WTC11 (cell line): ENCODE measurements at regions not wholly inside any gene's neighbourhood (a gene's known extent, or its start where the extent isn't known, plus 50 kb on each side); places are given as distances from the start of the nearest gene placed in this dataset.
A peak's percentile ranks its signal among the peaks of the same experiment; 100 is the strongest.

Source experiments
- ATAC-seq: fragments of 200-7000 bp; cut with Tn5 transposase; 2 replicates; pipeline ENCODE4 v1.10.0; 2021; ENCODE audit warnings: mild to moderate bottlenecking, moderate library complexity
- CTCF ChIA-PET: fragments of 300-600 bp; sonication (Branson Sonifier 250); formaldehyde crosslinking; loops from one replicate; lab custom pipeline; 2021; ENCODE audit warnings: antibody characterized with exemption; lab: Charles Lee
- POLR2A ChIA-PET: fragments of 350-600 bp; sonication (Branson Sonifier 250); formaldehyde crosslinking; loops from one replicate; lab custom pipeline; 2021; ENCODE audit warnings: antibody characterized with exemption; lab: Charles Lee
- DNase-seq: peaks from one replicate; pipeline ENCODE4 v3.0.0; 2021; ENCODE audit warnings: low spot score
- H3K27ac Mint-ChIP-seq: 2 replicates; pipeline ENCODE4 v1.8.0; 2021; ENCODE audit warnings: mixed read lengths
- H3K27me3 Mint-ChIP-seq: 2 replicates; pipeline ENCODE4 v1.8.0; 2021; ENCODE audit warnings: low read depth, mild to moderate bottlenecking, moderate library complexity, mixed read lengths
- H3K36me3 Mint-ChIP-seq: 2 replicates; pipeline ENCODE4 v1.8.0; 2021; ENCODE audit warnings: mixed read lengths
- H3K4me1 Mint-ChIP-seq: 2 replicates; pipeline ENCODE4 v1.8.0; 2022; ENCODE audit warnings: mixed read lengths
- H3K4me3 Mint-ChIP-seq: 2 replicates; pipeline ENCODE4 v1.8.0; 2021; ENCODE audit warnings: mild to moderate bottlenecking, moderate library complexity, mixed read lengths
- H3K9me3 Mint-ChIP-seq: 2 replicates; pipeline ENCODE4 v1.8.0; 2021; ENCODE audit warnings: mixed read lengths
- MXD4 ChIP-seq: fragments of 250-450 bp; sonication (Bioruptor Pico); IDR thresholded peaks from 2 replicates; pipeline ENCODE4 v1.8.0; 2021; ENCODE audit warnings: mild to moderate bottlenecking, moderate library complexity, borderline replicate concordance
- MYBL2 ChIP-seq: sonication (generic); formaldehyde crosslinking; IDR thresholded peaks from 2 replicates; pipeline ENCODE4 v1.8.1; 2023; ENCODE audit warnings: mild to moderate bottlenecking, moderate library complexity, missing genetic modification reagents
- NFE2L1 ChIP-seq: sonication (generic); formaldehyde crosslinking; IDR thresholded peaks from 2 replicates; pipeline ENCODE4 v1.8.1; 2023; ENCODE audit warnings: missing genetic modification reagents
- NR1H2 ChIP-seq: sonication (generic); formaldehyde crosslinking; IDR thresholded peaks from 2 replicates; pipeline ENCODE4 v1.9.0; 2021; ENCODE audit warnings: mild to moderate bottlenecking, moderate library complexity, missing genetic modification reagents
- TCF7 ChIP-seq: sonication (generic); formaldehyde crosslinking; IDR thresholded peaks from 2 replicates; pipeline ENCODE4 v1.8.0; 2022; ENCODE audit warnings: mild to moderate bottlenecking, low read depth, missing genetic modification reagents, moderate library complexity
- ZNF219 ChIP-seq: sonication (generic); formaldehyde crosslinking; IDR thresholded peaks from 2 replicates; pipeline ENCODE4 v1.8.0; 2023; ENCODE audit warnings: missing genetic modification reagents, mild to moderate bottlenecking, borderline replicate concordance
- TF ChIP-seq, protein P1 (sequence below): sonication (generic); formaldehyde crosslinking; IDR thresholded peaks from 2 replicates; pipeline ENCODE4 v1.8.1; 2023; ENCODE audit warnings: mild to moderate bottlenecking, missing genetic modification reagents, moderate library complexity
- TF ChIP-seq, protein P2 (sequence below): sonication (generic); formaldehyde crosslinking; IDR thresholded peaks from 2 replicates; pipeline ENCODE4 v1.8.1; 2023; ENCODE audit warnings: mild to moderate bottlenecking, missing genetic modification reagents
- TF ChIP-seq, protein P3 (sequence below): sonication (generic); formaldehyde crosslinking; IDR thresholded peaks from 2 replicates; pipeline ENCODE4 v1.8.1; 2022; ENCODE audit warnings: low read depth, missing genetic modification reagents, borderline replicate concordance
- TF ChIP-seq, protein P4 (sequence below): fragments of 250-450 bp; sonication (Bioruptor Pico); IDR thresholded peaks from 2 replicates; pipeline ENCODE4 v1.9.0; 2021; ENCODE audit warnings: mild to moderate bottlenecking
- TF ChIP-seq, protein P5 (sequence below): sonication (generic); formaldehyde crosslinking; IDR thresholded peaks from 2 replicates; pipeline ENCODE4 v1.8.0; 2023; ENCODE audit warnings: missing genetic modification reagents
- TF ChIP-seq, protein P6 (sequence below): fragments of 200-600 bp; IDR thresholded peaks from 2 replicates; pipeline ENCODE4 v1.8.0; 2022; ENCODE audit warnings: antibody characterized with exemption
- TF ChIP-seq, protein P7 (sequence below): sonication (generic); formaldehyde crosslinking; IDR thresholded peaks from 2 replicates; pipeline ENCODE4 v1.8.1; 2022; ENCODE audit warnings: missing genetic modification reagents, borderline replicate concordance
- TF ChIP-seq, protein P8 (sequence below): sonication (generic); formaldehyde crosslinking; IDR thresholded peaks from 2 replicates; pipeline ENCODE4 v1.8.0; 2023; ENCODE audit warnings: missing genetic modification reagents, mild to moderate bottlenecking, borderline replicate concordance

DNA sequence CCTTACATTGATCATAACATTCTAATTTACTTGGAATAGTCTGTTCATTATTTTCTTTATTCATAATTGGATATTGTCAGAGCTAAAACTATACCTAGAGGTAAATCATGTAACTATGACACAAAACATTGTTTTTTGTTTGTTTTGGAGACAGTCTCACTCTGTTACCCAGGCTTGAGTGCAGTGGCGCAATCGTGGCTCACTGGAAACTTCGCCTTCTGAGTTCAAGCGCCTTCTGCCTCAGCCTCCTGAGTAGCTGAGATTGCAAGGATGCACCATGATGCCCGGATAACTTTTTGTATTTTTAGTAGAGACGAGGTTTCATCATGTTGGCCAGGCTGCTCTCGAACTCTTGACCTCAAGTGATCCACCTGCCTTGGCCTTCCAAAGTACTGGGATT lies 265.2 kb downstream of the FBXO8 start (continued):
- TF ChIP-seq MYBL2 (CRISPR knock-in tag), result no peak
- no peak for TF ChIP-seq NFE2L1 (CRISPR knock-in tag)
- TF ChIP-seq, protein P1, sequence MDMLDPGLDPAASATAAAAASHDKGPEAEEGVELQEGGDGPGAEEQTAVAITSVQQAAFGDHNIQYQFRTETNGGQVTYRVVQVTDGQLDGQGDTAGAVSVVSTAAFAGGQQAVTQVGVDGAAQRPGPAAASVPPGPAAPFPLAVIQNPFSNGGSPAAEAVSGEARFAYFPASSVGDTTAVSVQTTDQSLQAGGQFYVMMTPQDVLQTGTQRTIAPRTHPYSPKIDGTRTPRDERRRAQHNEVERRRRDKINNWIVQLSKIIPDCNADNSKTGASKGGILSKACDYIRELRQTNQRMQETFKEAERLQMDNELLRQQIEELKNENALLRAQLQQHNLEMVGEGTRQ (CRISPR knock-in tag), result no peak
- TF ChIP-seq, all 79 proteins: peak for 0

DNA sequence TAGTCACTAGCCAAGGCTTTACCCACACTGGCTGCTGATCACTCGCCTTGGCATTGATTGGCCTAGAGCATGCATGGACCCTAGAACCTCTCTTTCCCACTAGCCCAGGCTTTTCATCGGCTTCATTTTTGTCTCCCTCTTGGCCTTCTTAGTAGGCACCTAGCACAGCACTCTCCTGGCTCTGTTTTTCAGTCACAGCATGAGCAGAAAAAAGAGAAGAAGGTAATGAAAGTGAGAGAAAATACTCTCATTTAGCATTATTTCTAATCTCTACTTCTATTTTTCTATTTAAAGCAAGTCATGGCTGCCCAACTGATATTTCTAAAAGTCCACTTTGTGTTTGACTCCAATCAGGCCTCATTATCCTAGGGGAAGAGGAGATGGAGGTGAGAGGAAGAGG lies 267.2 kb downstream of the FBXO8 start:
- H3K4me3 Mint-ChIP-seq, result no peak overlapping the region
- ChIA-PET CTCF (no interaction called here), POLR2A (no interaction called here)
- ATAC-seq (peak; percentile 47), DNase-seq (no peak)
- H3K27me3 Mint-ChIP-seq, result no peaks in the 10 kb centered on the region
- H3K36me3 Mint-ChIP-seq, result no peaks in the 10 kb centered on the region
- TF ChIP-seq, protein P2, sequence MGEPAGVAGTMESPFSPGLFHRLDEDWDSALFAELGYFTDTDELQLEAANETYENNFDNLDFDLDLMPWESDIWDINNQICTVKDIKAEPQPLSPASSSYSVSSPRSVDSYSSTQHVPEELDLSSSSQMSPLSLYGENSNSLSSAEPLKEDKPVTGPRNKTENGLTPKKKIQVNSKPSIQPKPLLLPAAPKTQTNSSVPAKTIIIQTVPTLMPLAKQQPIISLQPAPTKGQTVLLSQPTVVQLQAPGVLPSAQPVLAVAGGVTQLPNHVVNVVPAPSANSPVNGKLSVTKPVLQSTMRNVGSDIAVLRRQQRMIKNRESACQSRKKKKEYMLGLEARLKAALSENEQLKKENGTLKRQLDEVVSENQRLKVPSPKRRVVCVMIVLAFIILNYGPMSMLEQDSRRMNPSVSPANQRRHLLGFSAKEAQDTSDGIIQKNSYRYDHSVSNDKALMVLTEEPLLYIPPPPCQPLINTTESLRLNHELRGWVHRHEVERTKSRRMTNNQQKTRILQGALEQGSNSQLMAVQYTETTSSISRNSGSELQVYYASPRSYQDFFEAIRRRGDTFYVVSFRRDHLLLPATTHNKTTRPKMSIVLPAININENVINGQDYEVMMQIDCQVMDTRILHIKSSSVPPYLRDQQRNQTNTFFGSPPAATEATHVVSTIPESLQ, result no peak
- TF ChIP-seq MXD4 (CRISPR knock-in tag) (no peak), NR1H2 (CRISPR knock-in tag) (no peak), ZNF219 (no peak), TCF7 (no peak)
- TF ChIP-seq, protein P3, sequence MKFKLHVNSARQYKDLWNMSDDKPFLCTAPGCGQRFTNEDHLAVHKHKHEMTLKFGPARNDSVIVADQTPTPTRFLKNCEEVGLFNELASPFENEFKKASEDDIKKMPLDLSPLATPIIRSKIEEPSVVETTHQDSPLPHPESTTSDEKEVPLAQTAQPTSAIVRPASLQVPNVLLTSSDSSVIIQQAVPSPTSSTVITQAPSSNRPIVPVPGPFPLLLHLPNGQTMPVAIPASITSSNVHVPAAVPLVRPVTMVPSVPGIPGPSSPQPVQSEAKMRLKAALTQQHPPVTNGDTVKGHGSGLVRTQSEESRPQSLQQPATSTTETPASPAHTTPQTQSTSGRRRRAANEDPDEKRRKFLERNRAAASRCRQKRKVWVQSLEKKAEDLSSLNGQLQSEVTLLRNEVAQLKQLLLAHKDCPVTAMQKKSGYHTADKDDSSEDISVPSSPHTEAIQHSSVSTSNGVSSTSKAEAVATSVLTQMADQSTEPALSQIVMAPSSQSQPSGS (CRISPR knock-in tag), result no peak
- TF ChIP-seq, protein P4, sequence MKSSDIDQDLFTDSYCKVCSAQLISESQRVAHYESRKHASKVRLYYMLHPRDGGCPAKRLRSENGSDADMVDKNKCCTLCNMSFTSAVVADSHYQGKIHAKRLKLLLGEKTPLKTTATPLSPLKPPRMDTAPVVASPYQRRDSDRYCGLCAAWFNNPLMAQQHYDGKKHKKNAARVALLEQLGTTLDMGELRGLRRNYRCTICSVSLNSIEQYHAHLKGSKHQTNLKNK (CRISPR knock-in tag), result no peak
- TF ChIP-seq, protein P5, sequence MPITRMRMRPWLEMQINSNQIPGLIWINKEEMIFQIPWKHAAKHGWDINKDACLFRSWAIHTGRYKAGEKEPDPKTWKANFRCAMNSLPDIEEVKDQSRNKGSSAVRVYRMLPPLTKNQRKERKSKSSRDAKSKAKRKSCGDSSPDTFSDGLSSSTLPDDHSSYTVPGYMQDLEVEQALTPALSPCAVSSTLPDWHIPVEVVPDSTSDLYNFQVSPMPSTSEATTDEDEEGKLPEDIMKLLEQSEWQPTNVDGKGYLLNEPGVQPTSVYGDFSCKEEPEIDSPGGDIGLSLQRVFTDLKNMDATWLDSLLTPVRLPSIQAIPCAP (CRISPR knock-in tag), result no peak
- TF ChIP-seq, protein P6, sequence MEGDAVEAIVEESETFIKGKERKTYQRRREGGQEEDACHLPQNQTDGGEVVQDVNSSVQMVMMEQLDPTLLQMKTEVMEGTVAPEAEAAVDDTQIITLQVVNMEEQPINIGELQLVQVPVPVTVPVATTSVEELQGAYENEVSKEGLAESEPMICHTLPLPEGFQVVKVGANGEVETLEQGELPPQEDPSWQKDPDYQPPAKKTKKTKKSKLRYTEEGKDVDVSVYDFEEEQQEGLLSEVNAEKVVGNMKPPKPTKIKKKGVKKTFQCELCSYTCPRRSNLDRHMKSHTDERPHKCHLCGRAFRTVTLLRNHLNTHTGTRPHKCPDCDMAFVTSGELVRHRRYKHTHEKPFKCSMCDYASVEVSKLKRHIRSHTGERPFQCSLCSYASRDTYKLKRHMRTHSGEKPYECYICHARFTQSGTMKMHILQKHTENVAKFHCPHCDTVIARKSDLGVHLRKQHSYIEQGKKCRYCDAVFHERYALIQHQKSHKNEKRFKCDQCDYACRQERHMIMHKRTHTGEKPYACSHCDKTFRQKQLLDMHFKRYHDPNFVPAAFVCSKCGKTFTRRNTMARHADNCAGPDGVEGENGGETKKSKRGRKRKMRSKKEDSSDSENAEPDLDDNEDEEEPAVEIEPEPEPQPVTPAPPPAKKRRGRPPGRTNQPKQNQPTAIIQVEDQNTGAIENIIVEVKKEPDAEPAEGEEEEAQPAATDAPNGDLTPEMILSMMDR, result no peak
- TF ChIP-seq, protein P7, sequence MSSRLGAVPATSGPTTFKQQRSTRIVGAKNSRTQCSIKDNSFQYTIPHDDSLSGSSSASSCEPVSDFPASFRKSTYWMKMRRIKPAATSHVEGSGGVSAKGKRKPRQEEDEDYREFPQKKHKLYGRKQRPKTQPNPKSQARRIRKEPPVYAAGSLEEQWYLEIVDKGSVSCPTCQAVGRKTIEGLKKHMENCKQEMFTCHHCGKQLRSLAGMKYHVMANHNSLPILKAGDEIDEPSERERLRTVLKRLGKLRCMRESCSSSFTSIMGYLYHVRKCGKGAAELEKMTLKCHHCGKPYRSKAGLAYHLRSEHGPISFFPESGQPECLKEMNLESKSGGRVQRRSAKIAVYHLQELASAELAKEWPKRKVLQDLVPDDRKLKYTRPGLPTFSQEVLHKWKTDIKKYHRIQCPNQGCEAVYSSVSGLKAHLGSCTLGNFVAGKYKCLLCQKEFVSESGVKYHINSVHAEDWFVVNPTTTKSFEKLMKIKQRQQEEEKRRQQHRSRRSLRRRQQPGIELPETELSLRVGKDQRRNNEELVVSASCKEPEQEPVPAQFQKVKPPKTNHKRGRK (CRISPR knock-in tag), result no peak
- TF ChIP-seq, protein P8, sequence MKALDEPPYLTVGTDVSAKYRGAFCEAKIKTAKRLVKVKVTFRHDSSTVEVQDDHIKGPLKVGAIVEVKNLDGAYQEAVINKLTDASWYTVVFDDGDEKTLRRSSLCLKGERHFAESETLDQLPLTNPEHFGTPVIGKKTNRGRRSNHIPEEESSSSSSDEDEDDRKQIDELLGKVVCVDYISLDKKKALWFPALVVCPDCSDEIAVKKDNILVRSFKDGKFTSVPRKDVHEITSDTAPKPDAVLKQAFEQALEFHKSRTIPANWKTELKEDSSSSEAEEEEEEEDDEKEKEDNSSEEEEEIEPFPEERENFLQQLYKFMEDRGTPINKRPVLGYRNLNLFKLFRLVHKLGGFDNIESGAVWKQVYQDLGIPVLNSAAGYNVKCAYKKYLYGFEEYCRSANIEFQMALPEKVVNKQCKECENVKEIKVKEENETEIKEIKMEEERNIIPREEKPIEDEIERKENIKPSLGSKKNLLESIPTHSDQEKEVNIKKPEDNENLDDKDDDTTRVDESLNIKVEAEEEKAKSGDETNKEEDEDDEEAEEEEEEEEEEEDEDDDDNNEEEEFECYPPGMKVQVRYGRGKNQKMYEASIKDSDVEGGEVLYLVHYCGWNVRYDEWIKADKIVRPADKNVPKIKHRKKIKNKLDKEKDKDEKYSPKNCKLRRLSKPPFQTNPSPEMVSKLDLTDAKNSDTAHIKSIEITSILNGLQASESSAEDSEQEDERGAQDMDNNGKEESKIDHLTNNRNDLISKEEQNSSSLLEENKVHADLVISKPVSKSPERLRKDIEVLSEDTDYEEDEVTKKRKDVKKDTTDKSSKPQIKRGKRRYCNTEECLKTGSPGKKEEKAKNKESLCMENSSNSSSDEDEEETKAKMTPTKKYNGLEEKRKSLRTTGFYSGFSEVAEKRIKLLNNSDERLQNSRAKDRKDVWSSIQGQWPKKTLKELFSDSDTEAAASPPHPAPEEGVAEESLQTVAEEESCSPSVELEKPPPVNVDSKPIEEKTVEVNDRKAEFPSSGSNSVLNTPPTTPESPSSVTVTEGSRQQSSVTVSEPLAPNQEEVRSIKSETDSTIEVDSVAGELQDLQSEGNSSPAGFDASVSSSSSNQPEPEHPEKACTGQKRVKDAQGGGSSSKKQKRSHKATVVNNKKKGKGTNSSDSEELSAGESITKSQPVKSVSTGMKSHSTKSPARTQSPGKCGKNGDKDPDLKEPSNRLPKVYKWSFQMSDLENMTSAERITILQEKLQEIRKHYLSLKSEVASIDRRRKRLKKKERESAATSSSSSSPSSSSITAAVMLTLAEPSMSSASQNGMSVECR, result no peak
- H3K27ac Mint-ChIP-seq, result no peak overlapping the region
- no peaks in the 10 kb centered on the region for H3K4me1 Mint-ChIP-seq
- H3K9me3 Mint-ChIP-seq, result no peaks in the 10 kb centered on the region
